D341Med (cell line): ENCODE measurements at regions not wholly inside any gene's neighbourhood (a gene's known extent, or its start where the extent isn't known, plus 50 kb on each side); places are given as distances from the start of the nearest gene placed in this dataset.

Experiments used
- DNase-seq: peaks from one replicate; pipeline ENCODE4 v3.0.0; 2012; ENCODE audit warnings: low spot score

GRCh38 chr13:46968450-46968849, 71.6 kb upstream of the HTR2A start:
- DNase-seq, result no peak

GRCh38 chr13:46964789-46965527, 68.1 kb upstream of the HTR2A start:
- no peak for DNase-seq

- no peak for DNase-seq
Observed at GRCh38 chr13:46963904-46964303, 67.1 kb upstream of the HTR2A start.

GRCh38 chr13:46962281-46962941, 65.6 kb upstream of the HTR2A start:
- DNase-seq, result no peak

- no peak for DNase-seq
Observed at GRCh38 chr13:46961719-46962118, 64.9 kb upstream of the HTR2A start.

- DNase-seq, result no peak
Observed at GRCh38 chr13:46953941-46954340, 57.1 kb upstream of the HTR2A start.

GRCh38 chr13:46953331-46953730, 56.5 kb upstream of the HTR2A start:
- no peak for DNase-seq

- no peak for DNase-seq
Observed at GRCh38 chr13:46951516-46951915, 54.7 kb upstream of the HTR2A start.

- DNase-seq, result no peak
Observed at GRCh38 chr13:46949211-46949610, 52.4 kb upstream of the HTR2A start.

GRCh38 chr13:46948338-46948737, 51.5 kb upstream of the HTR2A start:
- no peak for DNase-seq

- no peak for DNase-seq
Observed at GRCh38 chr13:46947425-46948191, 50.8 kb upstream of the HTR2A start.
